ENCODE measurements at regions not wholly inside any gene's neighbourhood (a gene's known extent, or its start where the extent isn't known, plus 50 kb on each side); places are given as distances from the start of the nearest gene placed in this dataset.

DNA sequence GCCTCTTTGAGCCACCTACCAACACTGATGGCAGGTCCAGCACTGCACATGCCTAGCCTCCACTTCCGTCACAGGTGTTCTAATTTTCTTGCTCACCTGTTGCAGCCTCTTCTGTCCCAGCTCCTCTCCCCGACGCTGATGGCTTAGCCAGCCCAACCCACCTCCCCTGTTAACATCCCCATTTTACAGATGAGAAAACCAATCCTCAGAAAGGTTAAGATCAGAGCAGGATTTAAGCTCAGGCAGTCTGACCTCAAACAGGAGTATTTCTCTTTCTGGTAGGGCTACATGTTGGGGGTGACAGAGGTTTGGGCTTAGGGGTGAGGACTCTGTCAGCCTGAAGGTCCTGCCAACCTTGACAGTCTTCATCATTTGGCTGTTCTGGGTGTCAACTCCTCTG is 74.5 kb upstream of the PITX1 start:
- Mint-ChIP-seq H3K36me3 (ENCODE audit: insufficient read depth) (no peaks in the 10 kb centered on the region), H3K9me3 (no peaks in the 10 kb centered on the region), H3K4me3 (no peak overlapping the region), H3K27me3 (peaks cover 22 to 42% of the 10 kb centered on the region in 2 donors), H3K4me1 (ENCODE audit: low read depth in 2 of 2) (peaks cover 2 to 4% of the 10 kb centered on the region in 2 donors), H3K27ac (no peak overlapping the region)
- ATAC-seq (replicated peaks) (no peak), DNase-seq (no peak)

DNA sequence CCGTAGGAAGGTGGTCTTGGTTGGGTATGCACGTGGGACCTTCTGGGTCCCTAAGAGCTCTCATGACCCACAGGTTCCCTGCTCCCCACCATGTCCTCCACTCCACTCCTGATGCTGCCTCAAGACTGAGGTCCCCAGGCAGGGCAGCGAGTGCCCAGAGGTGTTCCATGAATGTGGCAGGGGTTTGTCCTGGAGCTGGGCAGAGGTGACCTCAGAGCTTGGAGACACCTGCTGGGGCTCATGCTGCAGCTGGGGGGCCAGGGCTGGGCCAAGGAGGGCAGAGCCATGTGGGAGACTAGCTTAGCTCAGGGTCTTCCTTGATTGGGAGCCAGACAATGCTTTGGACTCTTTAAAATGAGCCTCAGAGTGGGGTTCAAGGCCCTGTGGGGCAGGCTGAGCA is 74.0 kb upstream of the PITX1 start:
- H3K9me3 Mint-ChIP-seq: no peaks in the 10 kb centered on the region
- ATAC-seq (replicated peaks) (no peak), DNase-seq (no peak)
- no peaks in the 10 kb centered on the region for H3K36me3 Mint-ChIP-seq (ENCODE audit: insufficient read depth)
- H3K27ac Mint-ChIP-seq: no peak overlapping the region
- no peak overlapping the region for H3K4me3 Mint-ChIP-seq
- peaks cover 22 to 42% of the 10 kb centered on the region in 2 donors for H3K27me3 Mint-ChIP-seq
- H3K4me1 Mint-ChIP-seq (ENCODE audit: low read depth in 2 of 2): peaks cover 2 to 4% of the 10 kb centered on the region in 2 donors

DNA sequence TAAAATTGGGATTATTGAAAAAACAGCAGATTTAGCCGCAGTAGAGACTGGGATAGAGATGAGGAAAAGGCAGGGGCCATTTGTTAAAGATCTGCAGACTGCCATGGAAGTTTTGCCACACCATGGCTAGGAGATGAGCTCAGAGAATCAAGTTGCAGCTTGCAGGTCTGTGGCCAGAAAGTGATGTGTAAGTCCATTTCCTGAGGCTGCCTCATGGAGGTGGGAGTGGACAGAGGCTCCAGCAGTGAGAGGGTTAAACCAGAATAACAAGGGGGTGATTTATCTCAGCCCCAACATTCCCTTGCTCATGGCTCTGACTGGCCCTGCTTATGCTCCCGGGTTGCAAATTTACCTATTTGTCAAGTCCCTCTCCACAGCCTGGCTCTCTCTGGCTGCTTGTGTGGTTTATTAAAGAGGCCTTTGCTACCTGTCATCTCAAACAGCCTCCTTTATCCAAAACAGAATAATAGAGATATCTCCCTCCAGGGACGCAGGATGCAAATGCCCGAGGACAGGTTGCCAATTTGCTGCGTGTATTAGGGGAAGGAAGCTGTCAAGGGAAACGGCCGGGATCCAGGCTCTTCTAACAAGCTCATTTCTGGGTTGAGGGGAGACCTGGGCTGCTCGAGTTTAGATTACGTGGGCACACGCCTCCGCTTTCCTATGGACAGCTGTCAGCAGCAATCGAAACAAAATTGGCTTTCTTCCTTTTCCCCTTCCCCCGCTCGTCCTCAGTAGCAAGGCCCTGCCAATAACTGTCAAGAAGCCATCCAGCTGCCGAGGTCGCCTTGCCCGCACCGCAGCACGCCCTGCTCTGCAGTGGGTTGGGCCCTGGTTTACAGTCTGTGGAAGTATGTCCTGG is 72.8 kb upstream of the PITX1 start:
- DNase-seq: no peak
- ATAC-seq (replicated peaks): no peak
- H3K27ac Mint-ChIP-seq: no peak overlapping the region
- no peaks in the 10 kb centered on the region for H3K36me3 Mint-ChIP-seq (ENCODE audit: insufficient read depth)
- no peaks in the 10 kb centered on the region for H3K9me3 Mint-ChIP-seq
- no peak overlapping the region for H3K4me3 Mint-ChIP-seq
- H3K4me1 Mint-ChIP-seq (ENCODE audit: low read depth in 2 of 2): peaks cover 2 to 4% of the 10 kb centered on the region in 2 donors
- peaks cover 22 to 32% of the 10 kb centered on the region in 2 donors for H3K27me3 Mint-ChIP-seq

DNA sequence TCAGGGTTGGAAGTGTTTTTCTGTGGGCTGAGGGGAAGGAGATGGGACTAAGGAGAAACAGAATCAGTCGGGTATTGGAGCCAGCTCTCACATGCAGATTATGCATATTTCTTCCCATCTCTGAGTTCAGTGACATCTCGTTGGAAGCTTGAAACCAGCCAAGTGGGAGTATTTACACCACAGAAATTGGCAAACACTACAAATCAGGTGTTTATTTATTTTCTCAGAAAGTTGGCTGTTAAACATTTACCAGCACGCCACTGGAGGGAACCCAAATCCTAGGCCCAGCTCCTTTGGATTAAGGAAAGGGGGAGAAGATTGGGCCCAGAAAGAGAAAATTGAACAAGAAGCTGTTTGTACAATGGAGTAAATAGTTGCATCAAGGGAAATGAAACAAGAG is 72.1 kb upstream of the PITX1 start:
- Mint-ChIP-seq H3K4me1 (ENCODE audit: low read depth in 2 of 2) (peaks cover 2 to 4% of the 10 kb centered on the region in 2 donors), H3K27ac (no peak overlapping the region), H3K9me3 (no peaks in the 10 kb centered on the region), H3K27me3 (peaks cover 22 to 25% of the 10 kb centered on the region in 2 donors), H3K36me3 (ENCODE audit: insufficient read depth) (no peaks in the 10 kb centered on the region), H3K4me3 (no peak overlapping the region)
- DNase-seq: no peak
- no peak for ATAC-seq (replicated peaks)

DNA sequence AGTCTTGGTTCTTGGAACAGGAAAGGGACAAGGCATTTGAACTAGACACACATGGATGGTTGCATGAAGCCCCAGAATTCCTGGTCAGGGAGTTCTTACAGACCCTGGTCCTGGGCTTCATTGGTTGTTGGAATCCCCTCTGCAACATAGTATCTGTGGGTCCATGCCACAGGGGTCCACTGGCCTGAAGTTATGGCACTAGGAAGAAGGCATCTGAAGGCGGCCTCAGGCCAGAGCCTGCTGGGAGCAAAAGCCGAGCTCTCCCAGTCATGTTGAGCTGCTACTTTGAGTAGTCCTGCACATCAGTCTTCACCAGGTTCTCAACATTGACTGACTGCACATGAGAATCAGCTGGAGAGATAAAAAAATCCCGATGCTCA is 71.1 kb upstream of the PITX1 start:
- Mint-ChIP-seq H3K36me3 (ENCODE audit: insufficient read depth) (no peaks in the 10 kb centered on the region), H3K4me1 (ENCODE audit: low read depth in 2 of 2) (peaks cover 0 to 4% of the 10 kb centered on the region in 2 donors), H3K27me3 (peaks cover 20 to 22% of the 10 kb centered on the region in 2 donors), H3K4me3 (no peak overlapping the region), H3K9me3 (no peaks in the 10 kb centered on the region), H3K27ac (no peak overlapping the region)
- no peak for ATAC-seq (replicated peaks)
- DNase-seq: no peak

DNA sequence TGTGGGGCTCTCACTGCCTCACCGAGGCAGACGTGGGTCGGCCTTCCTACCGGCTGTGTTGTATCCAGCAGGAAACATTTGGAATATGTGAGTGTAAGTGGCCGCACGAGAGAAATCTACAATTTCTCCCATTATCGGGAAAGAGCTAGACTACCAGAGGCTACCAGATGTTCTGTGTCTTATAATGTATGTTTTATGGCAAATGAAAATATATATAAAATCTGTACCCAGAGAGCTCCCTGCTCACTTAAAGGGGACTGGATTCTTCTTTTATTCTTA is 69.5 kb upstream of the PITX1 start:
- peaks cover 20% of the 10 kb centered on the region in 2 donors for H3K27me3 Mint-ChIP-seq
- no peak overlapping the region for H3K4me3 Mint-ChIP-seq
- no peak overlapping the region for H3K27ac Mint-ChIP-seq
- DNase-seq: no peak
- H3K4me1 Mint-ChIP-seq (ENCODE audit: low read depth in 2 of 2): peaks cover 0 to 4% of the 10 kb centered on the region in 2 donors
- no peak for ATAC-seq (replicated peaks)
- H3K9me3 Mint-ChIP-seq: no peaks in the 10 kb centered on the region
- H3K36me3 Mint-ChIP-seq (ENCODE audit: insufficient read depth): no peaks in the 10 kb centered on the region

DNA sequence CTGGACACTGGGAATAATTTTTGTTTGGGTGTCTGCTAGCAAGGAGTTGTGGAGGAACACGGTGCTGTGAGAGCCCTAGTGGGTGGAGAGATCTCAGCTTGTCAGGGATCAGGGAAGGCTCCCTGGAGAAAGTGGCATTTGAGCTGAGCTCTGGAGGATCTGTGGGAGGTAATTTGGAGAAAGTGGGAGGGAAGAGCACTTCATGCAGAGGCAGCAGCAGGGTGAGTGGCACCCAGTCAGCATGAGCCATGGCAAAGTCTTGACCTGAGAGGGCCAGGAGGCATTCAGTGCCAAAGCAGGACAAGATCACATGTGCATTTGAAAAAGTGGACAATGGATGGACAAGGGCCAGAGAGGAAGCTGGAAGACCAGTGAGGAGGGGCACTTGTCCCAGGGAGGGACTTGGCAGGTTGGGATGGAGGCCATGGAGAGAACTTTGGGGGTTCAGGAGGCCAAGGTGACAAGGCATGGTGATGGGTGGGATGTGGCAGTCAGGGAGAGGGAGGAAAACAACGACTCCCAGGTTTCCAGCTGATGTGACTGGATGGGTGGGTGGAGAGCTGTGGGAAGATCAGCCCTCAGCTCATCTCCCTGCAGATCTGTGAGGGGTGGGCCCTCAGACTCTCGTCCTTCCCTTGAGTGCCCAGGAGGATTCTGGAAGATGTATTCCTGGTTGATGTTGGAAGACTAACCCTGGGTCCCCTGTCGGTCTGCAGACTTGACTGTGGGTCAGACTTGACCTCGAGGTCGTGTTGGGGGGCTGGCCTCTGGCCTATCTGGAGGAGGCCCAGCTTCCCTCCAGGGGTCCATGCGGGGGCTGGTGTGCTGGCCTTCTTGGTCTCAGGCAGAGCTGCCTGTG is 68.9 kb upstream of the PITX1 start:
- ATAC-seq (replicated peaks) (no peak), DNase-seq (no peak)
- Mint-ChIP-seq H3K9me3 (no peaks in the 10 kb centered on the region), H3K36me3 (ENCODE audit: insufficient read depth) (no peaks in the 10 kb centered on the region), H3K4me3 (no peak overlapping the region), H3K4me1 (ENCODE audit: low read depth in 2 of 2) (peaks cover 0 to 4% of the 10 kb centered on the region in 2 donors), H3K27me3 (peaks cover 18 to 20% of the 10 kb centered on the region in 2 donors), H3K27ac (no peak overlapping the region)

DNA sequence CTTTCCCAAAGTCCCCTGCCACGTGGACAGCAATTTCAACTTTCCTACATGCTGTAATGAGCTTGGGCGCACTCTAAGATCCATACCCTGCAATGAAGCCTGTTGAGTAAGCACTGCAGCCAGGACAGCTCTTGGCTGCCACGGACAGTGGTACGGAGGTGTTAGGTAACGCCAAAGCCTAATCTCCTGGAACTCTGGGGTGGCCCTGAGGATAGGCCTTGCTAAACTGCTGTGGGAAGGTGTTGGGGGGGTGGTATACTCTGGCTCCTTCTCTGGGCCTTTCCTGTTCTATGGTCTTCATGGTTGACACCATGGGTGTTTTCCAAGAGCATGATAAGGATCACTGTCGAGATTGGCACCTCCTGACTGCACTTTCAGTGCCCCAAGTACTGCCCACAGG is 66.4 kb upstream of the PITX1 start:
- Mint-ChIP-seq H3K27ac (no peak overlapping the region), H3K27me3 (peaks cover 13 to 25% of the 10 kb centered on the region in 2 donors), H3K4me1 (ENCODE audit: low read depth in 2 of 2) (no peaks in the 10 kb centered on the region), H3K36me3 (ENCODE audit: insufficient read depth) (no peaks in the 10 kb centered on the region), H3K9me3 (no peaks in the 10 kb centered on the region), H3K4me3 (no peak overlapping the region)
- ATAC-seq (replicated peaks): no peak
- no peak for DNase-seq

DNA sequence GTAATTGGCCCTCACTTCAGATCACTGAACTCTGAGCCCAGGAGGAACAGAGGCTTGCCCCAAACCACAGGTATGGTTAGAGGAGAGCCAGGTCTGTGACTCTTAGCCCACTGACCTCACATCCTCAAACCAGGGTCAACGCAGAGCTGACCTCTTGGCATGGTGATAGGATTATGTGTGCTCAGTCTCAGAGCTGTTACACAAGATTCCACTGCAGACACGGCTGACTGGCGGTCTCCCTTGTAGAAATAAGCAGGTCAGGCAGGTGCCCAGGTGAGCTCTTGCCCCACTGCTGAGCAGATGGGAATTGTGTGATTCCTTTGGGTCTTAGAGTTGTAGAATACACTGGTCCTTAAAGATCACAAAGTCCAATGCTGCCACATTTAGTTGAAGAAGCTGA is 66.0 kb upstream of the PITX1 start:
- no peak for ATAC-seq (replicated peaks)
- DNase-seq: no peak
- Mint-ChIP-seq H3K27me3 (peaks cover 14 to 25% of the 10 kb centered on the region in 2 donors), H3K27ac (peak overlapping the region in 1 of 2 donors; percentile 46), H3K4me1 (ENCODE audit: low read depth in 2 of 2) (no peaks in the 10 kb centered on the region), H3K9me3 (no peaks in the 10 kb centered on the region), H3K4me3 (no peak overlapping the region), H3K36me3 (ENCODE audit: insufficient read depth) (no peaks in the 10 kb centered on the region)

DNA sequence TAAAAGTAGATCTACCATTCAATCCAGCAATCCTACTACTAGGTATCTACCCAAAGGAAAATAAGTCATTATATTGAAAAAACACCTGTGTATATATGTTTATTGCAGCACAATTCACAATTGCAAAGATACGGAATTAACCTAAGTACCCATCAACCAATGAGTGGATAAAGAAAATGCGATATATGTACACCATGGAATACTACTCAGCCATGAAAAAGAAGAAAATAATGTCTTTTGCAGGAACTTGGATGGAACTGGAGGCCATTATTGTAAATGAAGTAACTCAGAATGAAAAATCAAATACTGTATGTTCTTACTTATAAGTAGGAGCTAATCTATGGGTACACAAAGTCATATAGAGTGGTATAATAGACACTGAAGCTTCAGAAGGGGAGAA is 63.4 kb upstream of the PITX1 start:
- no peaks in the 10 kb centered on the region for H3K4me1 Mint-ChIP-seq (ENCODE audit: low read depth in 2 of 2)
- no peak overlapping the region for H3K4me3 Mint-ChIP-seq
- no peaks in the 10 kb centered on the region for H3K36me3 Mint-ChIP-seq (ENCODE audit: insufficient read depth)
- no peak overlapping the region for H3K27ac Mint-ChIP-seq
- H3K27me3 Mint-ChIP-seq: peaks cover 17 to 41% of the 10 kb centered on the region in 2 donors
- H3K9me3 Mint-ChIP-seq: no peaks in the 10 kb centered on the region
- DNase-seq: no peak
- no peak for ATAC-seq (replicated peaks)

DNA sequence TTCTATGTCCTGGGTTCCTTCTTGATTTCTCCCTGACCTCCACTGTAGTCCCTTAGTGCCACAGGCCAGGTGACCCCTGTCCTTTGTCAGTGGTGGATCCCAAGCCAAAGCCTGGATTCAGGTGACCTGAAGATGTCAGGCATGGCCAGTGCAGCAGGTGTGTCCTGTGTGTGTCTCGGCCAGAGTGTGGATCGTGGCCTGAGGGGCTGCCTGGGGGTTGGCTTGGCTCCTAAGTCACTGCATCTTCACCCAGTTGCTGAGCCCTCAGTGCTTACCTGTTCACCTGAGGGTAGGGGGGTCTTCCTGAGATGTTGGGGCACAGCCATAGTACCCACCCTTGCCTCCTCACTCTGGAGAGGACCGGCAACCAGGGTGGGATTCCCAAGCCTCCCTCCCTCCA is 61.8 kb upstream of the PITX1 start:
- Mint-ChIP-seq H3K9me3 (no peaks in the 10 kb centered on the region), H3K27me3 (peaks cover 17 to 41% of the 10 kb centered on the region in 2 donors), H3K4me3 (no peak overlapping the region), H3K27ac (no peak overlapping the region), H3K4me1 (ENCODE audit: low read depth in 2 of 2) (no peaks in the 10 kb centered on the region), H3K36me3 (ENCODE audit: insufficient read depth) (no peaks in the 10 kb centered on the region)
- ATAC-seq (replicated peaks) (no peak), DNase-seq (no peak)

DNA sequence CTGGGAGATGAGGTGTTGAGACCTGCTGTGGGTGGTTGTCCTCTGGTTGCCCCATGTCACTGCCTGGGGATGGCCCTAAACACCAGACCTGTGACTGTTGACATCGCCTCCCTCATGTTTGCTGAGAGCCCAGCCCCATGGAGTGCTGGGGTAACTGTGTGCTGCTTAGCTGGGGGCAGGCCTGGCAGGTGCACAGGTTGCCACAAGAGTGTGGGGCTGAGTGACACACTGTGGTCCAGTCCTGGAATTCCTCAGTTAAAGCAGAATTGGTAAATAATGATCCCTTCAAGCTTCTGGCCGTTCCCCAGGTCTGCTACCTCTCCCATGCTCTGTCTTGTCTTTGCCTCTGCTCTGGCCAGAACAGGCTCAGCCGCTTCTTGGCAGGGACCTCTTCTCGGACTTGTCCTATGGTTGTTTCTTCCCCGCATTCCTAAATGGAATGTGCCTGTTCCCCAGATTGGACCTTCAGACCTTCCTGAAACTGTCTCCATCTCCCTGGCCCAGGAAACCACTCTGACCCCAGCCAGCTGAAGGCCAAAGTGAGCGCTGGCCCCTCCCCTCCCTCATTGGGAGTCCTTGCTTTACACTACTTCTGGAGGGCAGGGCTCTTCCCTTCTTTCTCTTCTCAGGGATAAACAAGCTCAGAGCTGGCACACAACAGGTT is 61.2 kb upstream of the PITX1 start:
- Mint-ChIP-seq H3K36me3 (ENCODE audit: insufficient read depth) (no peaks in the 10 kb centered on the region), H3K27ac (no peak overlapping the region), H3K4me1 (ENCODE audit: low read depth in 2 of 2) (no peaks in the 10 kb centered on the region), H3K9me3 (no peaks in the 10 kb centered on the region), H3K27me3 (peaks cover 17 to 41% of the 10 kb centered on the region in 2 donors), H3K4me3 (no peak overlapping the region)
- no peak for ATAC-seq (replicated peaks)
- no peak for DNase-seq

DNA sequence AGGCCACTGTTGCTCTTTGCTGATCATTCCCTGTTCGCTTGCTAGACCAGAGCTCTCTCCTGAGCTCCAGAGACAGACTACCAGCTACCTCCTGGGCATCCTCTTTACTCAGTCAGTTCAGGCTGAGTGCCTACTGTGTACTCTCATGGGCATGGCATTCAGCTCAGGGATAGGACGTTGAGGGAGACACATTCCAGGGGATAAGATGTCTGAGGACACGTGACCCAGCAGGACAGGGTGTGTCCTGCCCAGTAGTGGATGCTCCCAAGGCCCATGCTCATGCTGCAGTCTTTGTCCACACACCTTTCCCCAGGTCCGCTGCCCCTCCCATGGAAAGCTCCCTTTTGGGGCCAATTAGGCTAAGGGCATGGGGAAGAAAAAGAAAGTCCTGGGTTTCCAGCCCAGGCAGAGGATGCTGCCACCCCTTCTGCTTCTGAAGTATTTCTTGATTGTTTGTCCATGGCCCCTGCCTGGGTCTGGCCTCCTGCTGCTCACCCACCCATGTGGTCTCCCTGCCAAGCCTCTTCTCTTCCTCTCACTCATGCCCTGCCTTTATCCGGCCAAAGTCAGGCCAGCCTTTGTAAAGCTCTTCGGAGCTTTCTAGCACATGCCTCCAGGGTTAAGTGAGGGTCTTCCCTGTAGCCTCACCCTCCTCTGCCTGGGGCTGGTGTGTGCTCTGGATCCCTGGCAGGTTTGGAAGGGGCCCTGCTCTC is 60.5 kb upstream of the PITX1 start:
- ATAC-seq (replicated peaks) (no peak), DNase-seq (no peak)
- H3K4me3 Mint-ChIP-seq: no peak overlapping the region
- no peaks in the 10 kb centered on the region for H3K36me3 Mint-ChIP-seq (ENCODE audit: insufficient read depth)
- H3K27ac Mint-ChIP-seq: no peak overlapping the region
- H3K9me3 Mint-ChIP-seq: no peaks in the 10 kb centered on the region
- peaks cover 17 to 48% of the 10 kb centered on the region in 2 donors for H3K27me3 Mint-ChIP-seq
- H3K4me1 Mint-ChIP-seq (ENCODE audit: low read depth in 2 of 2): no peaks in the 10 kb centered on the region

Data from effector memory CD8-positive, alpha-beta T cell (primary cell).